DND-41 (cell line): ENCODE measurements at regions not wholly inside any gene's neighbourhood (a gene's known extent, or its start where the extent isn't known, plus 50 kb on each side); places are given as distances from the start of the nearest gene placed in this dataset.

Source experiments
- ATAC-seq: fragments of 200-7000 bp; cut with Tn5 transposase; 3 replicates; pipeline ENCODE4 v1.9.1; 2021; ENCODE audit warnings: low read depth; ENCODE audit not compliant: insufficient read depth
- DNase-seq: peaks from one replicate; pipeline ENCODE4 v3.0.0-alpha.2; 2020
- H2AFZ ChIP-seq: 2 replicates; pipeline ENCODE4 v1.6.0; 2012; ENCODE audit warnings: low read depth, low read length
- H3K27ac ChIP-seq: 2 replicates; pipeline ENCODE4 v1.5.1; 2012; ENCODE audit warnings: low read length, inconsistent platforms
- H3K27me3 ChIP-seq: fragments of 200-600 bp; sonication (generic); 2 replicates; pipeline ENCODE4 v1.6.0; 2012; ENCODE audit warnings: low read length, mild to moderate bottlenecking, inconsistent platforms; ENCODE audit not compliant: insufficient read depth, poor library complexity
- H3K36me3 ChIP-seq: 2 replicates; pipeline ENCODE4 v1.5.1; 2012; ENCODE audit warnings: low read length, inconsistent platforms; ENCODE audit not compliant: insufficient read depth
- H3K4me1 ChIP-seq: 2 replicates; pipeline ENCODE4 v1.5.1; 2012; ENCODE audit warnings: mild to moderate bottlenecking, low read length; ENCODE audit not compliant: insufficient read depth
- H3K4me2 ChIP-seq: 2 replicates; pipeline ENCODE4 v1.6.0; 2012; ENCODE audit warnings: mild to moderate bottlenecking, moderate library complexity, low read length, inconsistent platforms; ENCODE audit not compliant: insufficient read depth
- H3K4me3 ChIP-seq, 2 experiments: fragments of 200-600 bp in 1 of 2; shearing (Covaris generic) in 1 of 2; 2 replicates each; pipeline ENCODE4 v1.5.1; 2012 to 2016; ENCODE audit warnings: inconsistent platforms in 2 of 2, low read length in 2 of 2, mild to moderate bottlenecking in 2 of 2, low read depth in 1 of 2, moderate library complexity in 1 of 2
- H3K79me2 ChIP-seq: 2 replicates; pipeline ENCODE4 v1.6.0; 2012; ENCODE audit warnings: low read length, inconsistent platforms; ENCODE audit not compliant: insufficient read depth
- H3K9ac ChIP-seq: 2 replicates; pipeline ENCODE4 v1.6.0; 2012; ENCODE audit warnings: low read depth, mild to moderate bottlenecking, inconsistent platforms, low read length, moderate library complexity
- H3K9me3 ChIP-seq: 2 replicates; pipeline ENCODE4 v1.5.1; 2012; ENCODE audit warnings: low read length, moderate library complexity, mild to moderate bottlenecking, inconsistent platforms; ENCODE audit not compliant: insufficient read depth, severe bottlenecking
- H4K20me1 ChIP-seq: 2 replicates; pipeline ENCODE4 v1.6.0; 2012; ENCODE audit warnings: low read length; ENCODE audit not compliant: insufficient read depth
- CTCF ChIP-seq: IDR thresholded peaks from 2 replicates; pipeline ENCODE4 v1.5.1; 2012; ENCODE audit warnings: borderline replicate concordance, low read length, moderate library complexity, mild to moderate bottlenecking; ENCODE audit not compliant: poor library complexity, severe bottlenecking; ENCODE audit errors: extremely low read depth
- EZH2 ChIP-seq: IDR thresholded peaks from 3 replicates; pipeline ENCODE4 v1.6.1; 2012; ENCODE audit warnings: borderline replicate concordance, low read depth, mild to moderate bottlenecking, moderate library complexity, low read length, inconsistent platforms; ENCODE audit not compliant: severe bottlenecking

GRCh38 chr12:92302041-92302829, 156.6 kb upstream of the BTG1 start:
- H3K4me2 ChIP-seq, result no peak overlapping the region
- H3K9ac ChIP-seq, result no peak overlapping the region
- H2AFZ ChIP-seq, result no peak overlapping the region
- ATAC-seq (no peak), DNase-seq (no peak)
- peaks cover 11% of the 10 kb centered on the region for H3K4me1 ChIP-seq
- H3K9me3 ChIP-seq, result no peaks in the 10 kb centered on the region
- no peaks in the 10 kb centered on the region for H3K79me2 ChIP-seq
- H3K27ac ChIP-seq, result no peak overlapping the region
- TF ChIP-seq EZH2 (no peak), CTCF (no peak)
- no peaks in the 10 kb centered on the region for H4K20me1 ChIP-seq
- no peak overlapping the region for H3K4me3 ChIP-seq
- H3K27me3 ChIP-seq, result no peaks in the 10 kb centered on the region
- H3K36me3 ChIP-seq, result no peaks in the 10 kb centered on the region

GRCh38 chr12:92301356-92301755, 155.7 kb upstream of the BTG1 start:
- H3K36me3 ChIP-seq, result no peaks in the 10 kb centered on the region
- H3K27me3 ChIP-seq, result no peaks in the 10 kb centered on the region
- ATAC-seq (no peak), DNase-seq (no peak)
- H3K4me2 ChIP-seq, result no peak overlapping the region
- no peak overlapping the region for H2AFZ ChIP-seq
- no peak overlapping the region for H3K4me3 ChIP-seq
- no peaks in the 10 kb centered on the region for H4K20me1 ChIP-seq
- H3K9me3 ChIP-seq, result no peaks in the 10 kb centered on the region
- H3K4me1 ChIP-seq, result peaks cover 13% of the 10 kb centered on the region
- H3K27ac ChIP-seq, result no peak overlapping the region
- no peak overlapping the region for H3K9ac ChIP-seq
- TF ChIP-seq EZH2, result no peak
- no peak for TF ChIP-seq CTCF
- H3K79me2 ChIP-seq, result no peaks in the 10 kb centered on the region

GRCh38 chr12:92300777-92301176, 155.1 kb upstream of the BTG1 start:
- Histone ChIP-seq H2AFZ (no peak overlapping the region), H3K9ac (no peak overlapping the region), H3K79me2 (no peaks in the 10 kb centered on the region), H4K20me1 (no peaks in the 10 kb centered on the region), H3K9me3 (no peaks in the 10 kb centered on the region), H3K36me3 (no peaks in the 10 kb centered on the region), H3K27me3 (no peaks in the 10 kb centered on the region), H3K27ac (no peak overlapping the region), H3K4me1 (peaks cover 17% of the 10 kb centered on the region), H3K4me3 (no peak overlapping the region), H3K4me2 (no peak overlapping the region)
- DNase-seq (no peak), ATAC-seq (no peak)
- no peak for TF ChIP-seq EZH2
- TF ChIP-seq CTCF, result no peak

GRCh38 chr12:92299744-92300143, 154.1 kb upstream of the BTG1 start:
- H3K9ac ChIP-seq, result no peak overlapping the region
- no peak overlapping the region for H3K4me2 ChIP-seq
- no peaks in the 10 kb centered on the region for H3K27me3 ChIP-seq
- no peak overlapping the region for H3K4me3 ChIP-seq
- H3K36me3 ChIP-seq, result no peaks in the 10 kb centered on the region
- H4K20me1 ChIP-seq, result no peaks in the 10 kb centered on the region
- TF ChIP-seq EZH2 (no peak), CTCF (no peak)
- H3K4me1 ChIP-seq, result peaks cover 27% of the 10 kb centered on the region
- H3K27ac ChIP-seq, result no peak overlapping the region
- DNase-seq (no peak), ATAC-seq (no peak)
- no peak overlapping the region for H2AFZ ChIP-seq
- H3K9me3 ChIP-seq, result no peaks in the 10 kb centered on the region
- no peaks in the 10 kb centered on the region for H3K79me2 ChIP-seq
